DMS53 treated with DMSO at 0.1 percent for 48 hours (cell line): ENCODE measurements at regions not wholly inside any gene's neighbourhood (a gene's known extent, or its start where the extent isn't known, plus 50 kb on each side); places are given as distances from the start of the nearest gene placed in this dataset.

ENCODE experiments used
- DNase-seq: peaks from one replicate; lab custom pipeline; 2025; ENCODE audit not compliant: unreplicated experiment; lab: John Stamatoyannopoulos, UW

DNA sequence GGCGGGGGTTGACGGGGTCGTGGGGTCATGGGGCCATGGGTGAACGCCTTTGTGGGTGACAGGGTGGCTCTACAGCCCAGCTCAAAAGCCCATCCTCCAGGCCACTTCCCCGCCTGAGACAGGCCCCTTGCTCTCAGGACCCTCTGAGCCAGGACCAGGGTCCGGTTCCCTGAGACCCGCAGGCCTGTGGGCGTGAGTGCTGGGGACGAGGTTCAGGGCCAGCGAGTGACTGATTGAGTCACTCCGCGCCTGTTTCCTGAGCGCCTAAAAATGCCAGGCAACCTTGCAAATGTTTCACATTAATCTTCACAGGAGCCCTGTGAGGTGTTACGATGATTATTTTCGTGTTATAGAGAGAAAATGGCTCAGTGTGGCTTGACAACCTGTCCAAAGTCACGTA lies 97.8 kb downstream of the ZNF674 start:
- DNase-seq: no peak

- peak; percentile 56 for DNase-seq
Observed at GRCh38 chrX:46446727-46447378, 98.4 kb downstream of the ZNF674 start.

GRCh38 chrX:46444011-46444410 lies 101.2 kb downstream of the ZNF674 start:
- no peak for DNase-seq

DNA sequence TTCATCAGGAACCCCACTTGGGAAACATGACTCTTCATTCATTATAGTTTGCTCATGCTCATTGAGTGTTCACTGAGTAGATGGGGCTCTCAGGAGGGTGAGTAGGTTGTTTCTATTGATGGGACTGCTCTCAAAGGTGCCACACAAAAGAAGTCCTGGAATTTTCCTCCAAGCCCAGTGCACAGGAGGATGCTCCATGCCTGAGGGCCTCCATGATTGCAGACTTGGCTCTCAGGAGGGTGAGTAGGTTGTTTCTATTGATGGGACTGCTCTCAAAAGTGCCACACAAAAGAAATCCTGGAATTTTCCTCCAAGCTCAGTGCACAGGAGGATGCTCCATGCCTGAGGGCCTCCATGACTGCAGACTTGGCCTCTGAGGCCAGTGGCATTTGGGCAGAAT lies 108.5 kb downstream of the ZNF674 start:
- no peak for DNase-seq

DNA sequence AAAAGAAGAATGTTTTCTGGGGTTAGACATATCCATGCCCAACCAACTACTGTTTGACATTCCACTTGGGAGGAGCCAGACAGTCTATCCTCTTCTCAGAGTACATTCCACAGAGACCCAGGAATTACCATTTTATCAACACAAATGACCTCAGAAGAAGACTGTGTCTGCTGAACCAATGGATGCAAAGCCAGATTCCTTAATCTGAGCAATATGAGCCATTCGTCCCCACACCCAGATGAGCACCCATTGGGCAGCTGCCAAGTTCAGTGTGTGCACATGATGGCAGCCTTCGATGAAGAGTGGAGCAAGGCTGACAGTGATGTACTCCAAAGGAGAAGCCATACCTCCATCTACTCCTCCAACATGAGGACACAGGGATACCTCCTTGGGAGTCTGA lies 111.3 kb downstream of the ZNF674 start:
- no peak for DNase-seq

- DNase-seq: peak; percentile 43
Observed at GRCh38 chrX:46408553-46409407, 136.4 kb downstream of the ZNF674 start.

- no peak for DNase-seq
Observed at GRCh38 chrX:46407753-46408130, 137.5 kb downstream of the ZNF674 start.

GRCh38 chrX:46407036-46407752 lies 138.0 kb downstream of the ZNF674 start:
- no peak for DNase-seq

GRCh38 chrX:46404774-46405173 lies 140.4 kb downstream of the ZNF674 start:
- DNase-seq: no peak

GRCh38 chrX:46400530-46401443 lies 144.4 kb downstream of the ZNF674 start:
- no peak for DNase-seq

DNA sequence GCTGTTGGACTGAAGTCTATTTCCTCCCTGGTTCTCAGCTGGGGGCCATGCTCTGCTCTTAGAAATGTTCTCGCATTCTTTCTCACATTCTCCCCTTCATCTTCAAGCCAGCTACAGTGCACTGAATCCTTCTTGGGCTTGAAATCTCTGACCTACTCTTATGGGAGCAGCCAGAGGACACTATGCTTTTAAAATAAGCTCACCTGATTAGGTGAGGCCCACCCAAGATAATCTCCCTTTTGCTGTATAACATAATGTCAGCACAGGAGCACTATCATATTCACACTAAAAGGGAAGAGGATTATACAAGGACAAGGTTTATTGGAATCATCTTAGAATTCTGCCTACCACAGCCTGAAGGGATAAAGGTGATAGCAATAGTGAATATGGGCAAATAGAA lies 146.3 kb downstream of the ZNF674 start:
- no peak for DNase-seq

GRCh38 chrX:46398126-46398525 lies 147.1 kb downstream of the ZNF674 start:
- no peak for DNase-seq

GRCh38 chrX:46386511-46386910 lies 158.7 kb downstream of the ZNF674 start:
- no peak for DNase-seq

- no peak for DNase-seq
Observed at GRCh38 chrX:46383006-46383405, 162.2 kb downstream of the ZNF674 start.

- DNase-seq: no peak
Observed at GRCh38 chrX:46382595-46382994, 162.6 kb downstream of the ZNF674 start.

DNA sequence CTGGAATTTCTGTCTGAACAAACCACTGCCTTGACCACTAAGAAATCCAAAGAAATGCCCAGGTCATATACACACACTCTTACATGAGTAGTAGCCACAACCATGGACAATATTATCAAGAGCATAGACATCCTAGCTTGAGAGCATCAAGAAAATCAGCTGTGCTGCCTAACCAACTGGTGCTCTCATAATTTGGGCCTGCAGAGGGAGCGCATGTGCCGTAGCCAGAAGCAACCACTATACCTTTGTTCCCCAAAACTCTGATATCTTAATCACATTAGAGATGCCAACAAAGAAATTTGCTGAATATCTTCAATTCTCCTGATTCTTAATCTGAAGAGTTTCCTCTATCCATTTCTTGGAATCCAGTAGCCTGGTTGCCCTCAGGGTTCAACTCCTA lies 163.6 kb downstream of the ZNF674 start:
- no peak for DNase-seq

DNA sequence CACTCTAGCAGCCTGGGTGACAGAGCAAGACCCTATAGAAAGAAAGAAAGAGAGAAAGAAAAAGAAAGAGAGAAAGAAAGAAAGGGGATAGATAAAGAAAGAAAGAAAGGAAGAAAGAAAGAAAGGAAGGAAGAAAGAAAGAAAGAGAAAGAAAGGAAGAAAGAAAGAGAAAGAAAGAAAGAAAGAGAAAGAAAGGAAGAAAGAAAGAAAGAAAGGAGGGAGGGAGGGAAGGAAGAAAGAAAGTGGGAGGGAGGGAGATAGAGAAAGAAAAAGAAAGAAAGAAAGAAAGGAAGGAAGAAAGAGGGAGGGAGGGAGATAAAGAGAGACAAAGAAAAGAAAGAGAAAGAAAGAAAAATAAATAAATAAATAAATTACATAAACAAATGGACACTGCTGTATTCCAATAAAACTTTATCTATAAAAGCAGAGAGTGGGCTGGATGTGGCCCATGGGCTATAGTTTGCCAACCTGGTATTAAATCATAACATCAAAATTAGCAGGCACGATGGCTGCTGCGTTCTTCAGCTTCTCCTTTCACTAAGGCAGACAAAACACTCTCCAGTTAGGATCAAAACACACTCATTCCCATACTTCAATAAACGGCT lies 165.0 kb downstream of the ZNF674 start:
- DNase-seq: no peak

GRCh38 chrX:46376246-46376885 lies 168.9 kb downstream of the ZNF674 start:
- peak; percentile 44 for DNase-seq

DNA sequence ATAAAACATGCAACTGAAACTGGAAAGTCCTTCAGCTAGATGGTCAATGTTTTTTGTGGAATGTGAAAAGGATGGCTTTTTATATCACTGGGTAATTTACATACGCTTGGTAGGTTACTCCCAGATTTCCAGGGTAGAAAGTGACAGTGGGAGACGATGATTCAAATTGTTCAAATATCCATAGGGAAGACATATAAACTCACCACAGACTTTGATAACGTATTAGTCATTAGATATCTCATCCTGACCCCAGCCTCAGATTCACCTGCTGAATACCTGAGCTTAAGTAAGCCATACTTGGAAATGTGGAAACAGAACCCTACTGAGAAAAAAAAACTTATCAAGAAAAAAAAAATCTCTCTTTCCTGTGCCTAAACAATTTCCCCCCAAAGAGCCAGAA lies 169.4 kb downstream of the ZNF674 start:
- DNase-seq: no peak

DNA sequence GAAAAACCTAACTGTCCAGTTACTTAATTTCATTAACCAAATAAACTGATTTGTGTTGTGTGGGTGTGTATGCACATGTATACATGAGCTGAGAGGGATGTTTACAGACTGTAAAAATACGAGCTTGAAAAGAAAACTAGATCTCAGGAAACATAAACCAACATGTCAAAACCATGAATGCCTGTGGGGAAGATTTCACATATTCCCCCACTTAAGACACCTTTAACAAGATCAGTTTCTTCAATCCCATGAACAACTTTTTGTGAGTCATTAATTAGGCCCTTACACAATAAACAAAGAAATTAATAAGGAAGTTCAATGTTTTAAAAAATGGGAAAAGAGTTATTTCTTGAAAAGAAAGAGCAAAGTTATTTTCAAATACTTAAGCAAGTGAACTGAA lies 170.8 kb downstream of the ZNF674 start:
- DNase-seq: no peak
